Heart left ventricle (tissue), 16 donors: ENCODE measurements at regions not wholly inside any gene's neighbourhood (a gene's known extent, or its start where the extent isn't known, plus 50 kb on each side); places are given as distances from the start of the nearest gene placed in this dataset.

Experiments used
- ATAC-seq, 4 donors: fragments of 200-7000 bp; cut with Tn5 transposase; one replicate each; pipeline ENCODE4 v1.9.1; 2020 to 2022; ENCODE audit warnings: moderate library complexity in 4 of 4, mild to moderate bottlenecking in 3 of 4, moderate number of reproducible peaks in 1 of 4
- DNase-seq, 5 donors: peaks; one replicate each; pipeline ENCODE4 v3.0.0-alpha.2; 2020
- H3K27ac ChIP-seq, 12 donors: fragments of 200-600 bp; sonication (generic) in 4 of 12; one replicate each; pipeline versions ENCODE4 v1.5.0 to v1.8.0; 2016 to 2022; ENCODE audit warnings: mild to moderate bottlenecking in 2 of 12
- H3K27me3 ChIP-seq, 9 donors: fragments of 200-600 bp; sonication (generic) in 2 of 9; one replicate each; pipeline versions ENCODE4 v1.5.1 to v1.8.0; 2016 to 2022; ENCODE audit warnings: mild to moderate bottlenecking in 3 of 9
- H3K36me3 ChIP-seq, 9 donors: fragments of 200-600 bp; sonication (generic) in 2 of 9; one replicate each; pipeline versions ENCODE4 v1.5.0 to v1.8.0; 2018 to 2022; ENCODE audit warnings: mild to moderate bottlenecking in 2 of 9
- H3K4me1 ChIP-seq, 12 donors: fragments of 200-600 bp; sonication (generic) in 4 of 12; one replicate each; pipeline versions ENCODE4 v1.5.0 to v1.8.0; 2016 to 2022; ENCODE audit warnings: mild to moderate bottlenecking in 3 of 12
- H3K4me3 ChIP-seq, 12 donors: fragments of 200-600 bp; sonication (generic) in 4 of 12; one replicate each; pipeline versions ENCODE4 v1.5.0 to v1.8.0; 2017 to 2022; ENCODE audit warnings: mild to moderate bottlenecking in 9 of 12, moderate library complexity in 4 of 12
- H3K9me3 ChIP-seq, 12 donors: fragments of 200-600 bp; sonication (generic) in 4 of 12; one replicate each; pipeline versions ENCODE4 v1.5.0 to v1.8.0; 2016 to 2022; ENCODE audit warnings: mild to moderate bottlenecking in 1 of 12
- CTCF ChIP-seq, 12 donors: fragments of 200-600 bp; sonication (generic) in 4 of 12; IDR thresholded peaks; one replicate each; pipeline versions ENCODE4 v1.5.0 to v1.8.0; 2018 to 2022; ENCODE audit warnings: antibody characterized with exemption in 12 of 12, mild to moderate bottlenecking in 5 of 12
- POLR2A ChIP-seq, 2 donors: fragments of 450-650 bp; IDR thresholded peaks; one replicate each; pipeline ENCODE4 v1.6.1; 2017; ENCODE audit warnings: antibody characterized with exemption in 2 of 2, mild to moderate bottlenecking in 2 of 2, moderate library complexity in 2 of 2
- WGBS, 4 donors: extraction: QIAGEN DNeasy Blood & Tissue Kit in 2 of 4; methylation state at CpG; one replicate each; pipeline versions ENCODE4 v1.1.5 to v1.1.7; 2013 to 2018; 5-methylcytosine and 5-hydroxymethylcytosine counted together
- intact Hi-C, 10 donors: fragments of 100-400 bp; cut with DNase I; formaldehyde crosslinking; loops; one replicate each; pipeline versions ENCODE4 v1.11.1 to v1.14.2; 2022
- donor health status: ischemic (EF 13 %, LVEDD 7.1; RV severe dilation, severe dysfunction).
- donor health status: healthy with polysubstance abuse.
- donor health status: DM: no; HTN: yes; CAD: no.
- donor health status: DM: no; HTN: no; CAD: no.
- donor health status: ischemic (EF 25% LVEDD 6.9; RV normal size, moderate dysfunction).
- donor health status: ischemic (EF 25% LVEDD 5.7; RV mildly dilated, moderate dysfunction).
- donor health status: healthy.
- donor health status: DM: yes; HTN: yes; CAD: no.
- donor health status: ischemic (EF 35%, LVEDD 5.7; RV mildly dilated, moderate dysfunction).
- donor health status: nonischemic (EF 11% LVEDD 7.7; RV severe dilation, severe dysfunction).
- donor health status: DM: yes; HTN: yes; CAD: no.
- donor health status: PGD.
- donor health status: ischemic (EF 29% LVEDD 5.4; RV normal size, mild dysfunction).
- donor health status: nonischemic (EF 23%, LVEDD 6.1; RV moderate dilation, normal function).

DNA sequence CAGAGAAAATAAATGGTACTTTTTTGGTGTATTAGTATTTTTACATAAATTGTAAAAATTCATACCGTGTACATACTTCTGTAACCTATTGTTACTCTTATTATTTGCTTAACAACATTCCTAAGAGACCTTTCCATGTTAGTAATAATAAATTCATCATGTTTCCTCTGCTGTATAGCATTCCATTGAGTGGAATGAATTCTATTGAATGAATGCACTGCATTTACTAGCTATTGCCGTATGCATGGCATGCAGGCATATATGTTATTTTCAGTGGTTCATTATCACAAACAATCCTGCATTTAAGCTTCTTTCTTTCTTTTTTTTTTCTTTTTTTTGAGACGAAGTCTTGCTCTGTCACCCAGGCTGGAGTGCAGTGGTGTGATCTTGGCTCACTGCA lies 137.6 kb upstream of the TBX3 start:
- no peak overlapping the region for H3K27ac ChIP-seq
- TF ChIP-seq CTCF (IDR thresholded peaks at IDR 0.05) = no peak
- TF ChIP-seq POLR2A (IDR thresholded peaks at IDR 0.05) = no peak
- no peaks in the 10 kb centered on the region for H3K36me3 ChIP-seq
- DNase-seq (no peak), ATAC-seq (no peak)
- H3K9me3 ChIP-seq = no peaks in the 10 kb centered on the region
- 80 to 91% (median 82%) methylated on average over 3 of the region's 3 CpGs for WGBS, 4 donors
- H3K27me3 ChIP-seq = no peaks in the 10 kb centered on the region
- intact Hi-C loops = no loop called here
- H3K4me1 ChIP-seq = no peaks in the 10 kb centered on the region
- no peak overlapping the region for H3K4me3 ChIP-seq

- Histone ChIP-seq H3K27ac (no peak overlapping the region), H3K9me3 (no peaks in the 10 kb centered on the region), H3K27me3 (no peaks in the 10 kb centered on the region), H3K4me1 (no peaks in the 10 kb centered on the region), H3K4me3 (no peak overlapping the region), H3K36me3 (no peaks in the 10 kb centered on the region)
- intact Hi-C loops = no loop called here
- ATAC-seq (no peak), DNase-seq (no peak)
- no peak for TF ChIP-seq POLR2A (IDR thresholded peaks at IDR 0.05)
- TF ChIP-seq CTCF (IDR thresholded peaks at IDR 0.05) = no peak
- 68 to 78% (median 74%) methylated on average over 5 of the region's 5 CpGs for WGBS, 4 donors
Measured at GRCh38 chr12:114820796-114821195, 136.8 kb upstream of the TBX3 start.

DNA sequence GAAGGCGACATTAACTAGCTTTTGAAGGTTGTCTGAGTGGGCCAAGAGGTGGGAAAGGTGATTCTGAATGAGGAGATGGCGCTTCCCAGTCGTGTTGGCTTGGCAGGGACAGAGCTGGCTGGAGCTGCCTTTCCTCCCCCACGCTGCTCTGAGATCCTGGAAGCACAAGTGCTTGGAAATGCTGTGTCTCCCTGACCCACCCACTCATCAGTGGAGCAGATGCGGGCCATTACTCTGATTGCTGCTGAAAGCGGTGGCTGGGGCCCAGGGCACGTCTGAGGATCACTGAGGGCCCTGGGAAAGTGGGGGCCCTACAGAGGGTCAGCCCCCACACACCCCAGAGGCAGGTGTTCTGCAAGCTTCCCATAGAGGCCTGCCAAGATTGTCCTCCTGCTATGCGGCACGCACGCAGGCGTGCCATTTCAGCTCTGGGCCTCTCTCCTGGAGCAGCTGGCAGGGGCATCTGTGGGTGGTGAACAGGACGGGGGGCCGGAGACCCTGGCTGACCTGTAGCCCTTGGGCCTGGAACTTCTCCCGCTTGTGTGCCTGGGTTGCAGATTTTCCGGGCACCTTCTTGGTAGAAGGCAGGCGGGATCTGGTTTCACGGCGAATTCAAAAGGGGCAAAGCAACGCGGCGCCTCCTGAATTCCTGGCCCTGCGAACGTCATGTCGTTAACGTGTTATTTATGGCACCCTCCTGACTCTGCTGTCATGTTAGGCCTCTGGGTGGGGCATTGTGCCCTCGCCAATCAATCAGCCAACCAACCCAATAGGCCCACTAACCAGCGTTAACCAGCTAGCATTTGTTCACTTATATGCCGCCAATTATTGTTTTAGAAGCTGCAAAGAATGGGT lies 133.8 kb upstream of the TBX3 start:
- no peak overlapping the region for H3K27ac ChIP-seq
- no peak for ATAC-seq
- H3K36me3 ChIP-seq = no peaks in the 10 kb centered on the region
- no peak overlapping the region for H3K4me3 ChIP-seq
- H3K4me1 ChIP-seq = no peaks in the 10 kb centered on the region
- no peak for DNase-seq
- no peak for TF ChIP-seq CTCF (IDR thresholded peaks at IDR 0.05)
- no peak for TF ChIP-seq POLR2A (IDR thresholded peaks at IDR 0.05)
- 81 to 90% (median 85%) methylated on average over 26 to 28 of the region's 28 CpGs for WGBS, 4 donors
- no peaks in the 10 kb centered on the region for H3K27me3 ChIP-seq
- intact Hi-C loops = no loop called here
- no peaks in the 10 kb centered on the region for H3K9me3 ChIP-seq

DNA sequence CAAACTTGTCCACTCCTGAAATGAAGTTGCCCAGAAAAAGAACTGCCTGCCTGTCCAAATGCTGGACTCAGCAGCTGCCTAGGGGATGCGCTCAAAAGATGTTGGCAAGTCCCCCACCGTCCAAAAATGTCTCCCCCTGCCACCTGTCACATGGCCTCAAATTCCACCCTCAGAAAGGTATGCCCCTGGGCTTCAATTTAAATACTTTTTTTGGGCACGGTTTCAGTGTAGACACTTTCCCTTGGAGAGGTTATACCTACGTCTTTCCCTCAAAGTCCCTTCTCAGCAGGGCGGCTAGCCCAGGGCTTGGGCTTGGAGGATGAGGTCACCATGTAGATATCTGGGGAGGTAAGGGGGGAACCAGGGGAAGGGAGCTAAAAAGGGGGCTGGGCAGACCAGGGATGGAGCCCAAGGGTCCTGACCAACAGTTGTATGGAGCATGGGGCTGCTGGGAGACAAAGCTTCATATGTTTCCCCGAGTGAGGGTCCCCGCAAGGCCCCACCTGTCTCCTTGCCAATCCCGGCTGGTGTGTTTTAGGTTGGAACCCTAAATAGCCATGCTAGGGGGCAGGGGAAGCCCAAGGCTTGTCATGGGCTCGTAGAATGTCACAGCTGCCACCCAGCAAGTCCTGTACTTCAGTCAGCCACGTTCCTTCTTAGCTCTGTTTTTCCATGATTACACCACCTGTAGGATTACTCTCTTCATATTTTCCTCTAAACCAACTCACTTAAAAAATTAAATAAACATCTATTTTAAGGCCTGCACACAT lies 131.2 kb upstream of the TBX3 start:
- intact Hi-C loops = no loop called here
- H3K27me3 ChIP-seq = no peaks in the 10 kb centered on the region
- no peaks in the 10 kb centered on the region for H3K9me3 ChIP-seq
- ATAC-seq (no peak), DNase-seq (no peak)
- no peak overlapping the region for H3K27ac ChIP-seq
- H3K4me3 ChIP-seq = no peak overlapping the region
- TF ChIP-seq CTCF (IDR thresholded peaks at IDR 0.05) = no peak
- TF ChIP-seq POLR2A (IDR thresholded peaks at IDR 0.05) = no peak
- H3K4me1 ChIP-seq = no peaks in the 10 kb centered on the region
- WGBS, 4 donors = 90 to 93% (median 91%) methylated on average over 10 of the region's 10 CpGs
- no peaks in the 10 kb centered on the region for H3K36me3 ChIP-seq
